IPS DF 4.7 (cell line): ENCODE measurements at regions not wholly inside any gene's neighbourhood (a gene's known extent, or its start where the extent isn't known, plus 50 kb on each side); places are given as distances from the start of the nearest gene placed in this dataset.

ENCODE experiments used
- DNase-seq: peaks from one replicate; pipeline ENCODE4 v3.0.0-alpha.2; 2013; ENCODE audit warnings: low spot score; ENCODE audit errors: extremely low read depth

DNA sequence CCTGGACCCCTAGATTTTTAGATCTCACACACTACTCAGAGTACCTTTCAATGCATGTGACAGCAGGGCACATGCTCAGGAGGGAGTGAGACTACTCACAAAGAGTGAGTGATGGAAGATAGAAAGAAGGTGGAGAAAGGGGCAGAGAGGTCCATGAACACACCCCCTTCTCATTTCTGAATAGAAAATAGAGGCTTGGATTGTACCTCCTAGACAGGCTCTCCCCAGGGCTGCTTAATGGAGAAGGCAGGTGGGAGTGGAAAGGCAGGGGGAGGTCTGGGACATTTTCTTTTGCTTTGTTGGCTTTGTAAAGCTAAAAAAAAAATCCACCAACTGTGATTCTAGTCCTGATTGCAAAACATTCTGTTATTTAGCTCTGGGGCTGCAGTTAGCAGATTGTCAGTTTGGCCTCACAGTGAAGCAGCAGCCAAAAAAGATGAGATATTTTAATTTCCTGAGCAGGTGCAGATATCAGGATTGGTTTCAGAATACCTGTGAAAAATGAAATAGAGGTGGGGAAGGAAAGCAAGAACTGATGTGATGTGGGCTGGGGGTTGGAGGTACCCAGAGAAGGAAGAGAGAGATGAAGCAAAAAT lies 119.3 kb upstream of the GYPC start:
- no peak for DNase-seq

DNA sequence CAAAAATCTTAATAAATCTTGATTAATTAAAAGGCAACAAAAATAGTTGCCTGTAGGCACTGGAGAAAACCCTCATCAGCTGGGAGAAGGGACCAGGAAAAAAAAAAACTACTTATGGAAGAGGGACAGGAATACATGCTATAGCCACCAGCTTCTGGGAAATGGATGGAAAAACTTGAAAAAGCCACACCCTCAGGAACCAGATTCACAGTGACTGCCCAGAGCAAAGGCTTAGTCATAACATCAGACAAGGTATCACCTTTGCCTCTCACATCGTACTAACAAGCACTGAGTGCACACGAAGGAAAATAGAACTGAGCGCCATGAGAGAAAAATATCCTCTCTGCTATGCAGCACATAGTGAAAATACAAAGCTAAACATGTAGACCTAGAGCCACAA lies 116.9 kb upstream of the GYPC start:
- no peak for DNase-seq

DNA sequence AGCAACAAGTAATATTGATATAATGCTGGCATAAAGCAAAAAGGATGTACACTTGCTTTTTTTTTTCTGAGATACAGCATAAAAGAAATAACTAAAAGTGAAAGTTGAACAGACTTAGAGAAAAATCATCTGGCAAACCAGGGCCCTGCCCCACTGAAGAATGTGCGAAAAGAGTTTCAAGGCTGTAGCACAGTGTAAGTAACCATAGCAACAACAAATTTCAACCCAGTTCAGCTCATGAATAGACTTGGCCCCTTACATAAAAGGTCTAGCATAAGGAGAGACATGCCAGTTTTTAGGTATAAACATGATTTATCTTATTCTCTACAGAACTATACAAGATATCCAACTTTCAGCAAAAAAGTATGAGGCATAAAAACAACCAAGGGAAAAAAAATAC lies 113.7 kb upstream of the GYPC start:
- DNase-seq = no peak

- no peak for DNase-seq
Measured at GRCh38 chr2:126543081-126543480, 112.9 kb upstream of the GYPC start.

- no peak for DNase-seq
Measured at GRCh38 chr2:126558029-126558428, 97.9 kb upstream of the GYPC start.

- DNase-seq = no peak
Measured at GRCh38 chr2:126568734-126569133, 87.2 kb upstream of the GYPC start.

- DNase-seq = no peak
Measured at GRCh38 chr2:126571403-126571802, 84.6 kb upstream of the GYPC start.

- no peak for DNase-seq
Measured at GRCh38 chr2:126575631-126576030, 80.3 kb upstream of the GYPC start.

DNA sequence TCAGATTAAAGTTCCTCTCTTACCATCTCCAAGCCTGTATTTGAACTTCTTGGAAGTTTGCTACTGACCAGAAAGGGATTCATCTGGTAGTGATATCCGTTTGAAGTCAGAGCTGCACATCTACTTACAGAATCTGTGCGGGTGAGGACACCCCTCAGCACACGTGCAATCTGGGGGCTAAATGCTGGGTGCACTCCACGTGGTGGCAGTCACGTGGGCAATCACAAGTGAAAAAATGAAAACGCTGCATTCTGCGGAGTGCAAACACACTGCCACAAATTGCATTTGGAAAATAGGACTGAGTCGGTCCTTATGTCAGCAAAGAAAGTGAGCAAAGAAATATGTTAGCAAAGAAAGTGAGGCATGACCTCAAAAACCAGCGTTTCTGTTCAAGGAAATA lies 76.1 kb upstream of the GYPC start:
- no peak for DNase-seq

GRCh38 chr2:126586317-126586716 lies 69.6 kb upstream of the GYPC start:
- DNase-seq = no peak

- no peak for DNase-seq
Measured at GRCh38 chr2:126599062-126599461, 56.9 kb upstream of the GYPC start.

- no peak for DNase-seq
Measured at GRCh38 chr2:126600742-126601141, 55.2 kb upstream of the GYPC start.

- DNase-seq = no peak
Measured at GRCh38 chr2:126602334-126602733, 53.6 kb upstream of the GYPC start.
